ENCODE measurements at regions not wholly inside any gene's neighbourhood (a gene's known extent, or its start where the extent isn't known, plus 50 kb on each side); places are given as distances from the start of the nearest gene placed in this dataset.
A peak's percentile ranks its signal among the peaks of the same experiment; 100 is the strongest.
"Not testable (repeated sequence)": the region's sequence is repeated elsewhere in the genome, so short reads cannot be mapped to it uniquely, and the experiment has no call there.

GRCh38 chr5:116992681-116993080, 418.1 kb upstream of the SEMA6A start:
- no peak for DNase-seq

DNA sequence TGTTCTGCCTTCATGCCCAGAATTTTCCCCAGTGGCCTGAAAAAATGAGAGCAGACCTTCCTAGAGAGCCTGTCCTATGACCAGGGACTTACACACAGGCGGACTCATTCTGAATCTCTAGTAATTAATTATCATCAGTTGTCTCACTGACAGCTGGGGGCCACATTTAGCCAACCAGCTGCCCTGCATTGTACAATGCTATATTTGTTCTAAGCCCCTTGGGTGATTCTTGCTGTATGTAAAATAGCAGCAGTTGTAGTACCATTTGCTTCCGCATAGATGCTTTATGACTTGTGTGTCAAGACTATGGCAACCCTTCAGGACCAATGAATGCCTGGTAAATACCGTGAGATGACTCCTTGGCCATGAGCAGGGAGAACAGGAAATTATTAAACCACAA, 415.4 kb upstream of the SEMA6A start:
- no peak for DNase-seq

GRCh38 chr5:116982035-116982434, 407.4 kb upstream of the SEMA6A start:
- DNase-seq: no peak

GRCh38 chr5:116980581-116980980, 406.0 kb upstream of the SEMA6A start:
- no peak for DNase-seq

DNA sequence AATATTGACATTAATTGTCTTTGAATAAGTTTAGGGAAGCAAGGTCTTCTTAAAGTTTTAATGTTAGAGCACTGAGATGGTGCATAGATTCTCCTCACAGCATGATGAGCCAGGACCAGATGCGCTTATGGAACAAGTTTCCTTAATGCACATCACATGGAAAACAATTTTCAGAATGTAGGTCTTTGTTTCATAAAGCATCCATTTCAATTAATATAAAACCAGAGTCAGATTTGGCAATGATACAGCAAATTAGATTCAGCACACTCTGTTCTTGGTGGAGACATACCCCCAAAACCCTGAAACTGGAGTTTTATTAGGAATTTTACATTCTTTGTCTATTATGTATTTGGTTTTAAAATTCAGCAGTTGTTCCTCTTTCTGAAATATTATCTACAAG, 402.1 kb upstream of the SEMA6A start:
- no peak for DNase-seq

GRCh38 chr5:116971131-116971530, 396.5 kb upstream of the SEMA6A start:
- DNase-seq: no peak

DNA sequence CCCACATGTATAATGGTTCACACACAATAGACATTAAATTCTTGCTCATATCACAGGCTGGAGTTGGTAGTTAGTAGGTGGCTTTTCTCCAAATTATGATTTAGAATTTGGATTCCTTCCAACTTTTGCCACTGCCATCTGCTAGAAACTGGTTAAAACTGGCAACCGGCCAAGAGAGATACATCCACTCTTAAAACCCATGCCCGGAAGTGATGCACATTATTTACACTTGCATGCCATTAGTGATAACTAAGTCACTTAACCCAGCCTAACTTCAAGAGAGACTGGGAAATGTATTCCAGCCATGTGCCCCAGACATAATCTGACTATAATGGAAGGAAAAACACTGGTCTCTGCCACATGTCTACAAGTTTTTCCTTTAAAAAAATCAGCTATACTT, 395.7 kb upstream of the SEMA6A start:
- DNase-seq: no peak

DNA sequence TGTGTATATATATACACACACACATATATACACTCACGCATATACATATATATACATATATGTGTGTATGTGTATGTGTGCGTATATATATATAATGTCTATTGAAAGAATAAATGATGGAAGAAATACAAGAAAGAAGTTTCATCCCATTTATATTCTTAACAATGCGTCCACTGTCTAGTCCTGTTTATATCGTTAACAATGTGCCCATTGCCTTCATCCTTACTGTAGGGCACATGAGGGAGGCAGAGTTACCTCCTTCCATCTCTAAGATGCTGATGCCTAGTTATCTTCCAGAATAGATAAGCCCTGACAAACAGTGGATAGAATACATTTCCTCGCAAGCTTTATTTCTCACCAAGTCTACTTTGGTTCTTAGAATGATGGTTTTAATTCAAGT, 389.8 kb upstream of the SEMA6A start:
- DNase-seq: no peak

DNA sequence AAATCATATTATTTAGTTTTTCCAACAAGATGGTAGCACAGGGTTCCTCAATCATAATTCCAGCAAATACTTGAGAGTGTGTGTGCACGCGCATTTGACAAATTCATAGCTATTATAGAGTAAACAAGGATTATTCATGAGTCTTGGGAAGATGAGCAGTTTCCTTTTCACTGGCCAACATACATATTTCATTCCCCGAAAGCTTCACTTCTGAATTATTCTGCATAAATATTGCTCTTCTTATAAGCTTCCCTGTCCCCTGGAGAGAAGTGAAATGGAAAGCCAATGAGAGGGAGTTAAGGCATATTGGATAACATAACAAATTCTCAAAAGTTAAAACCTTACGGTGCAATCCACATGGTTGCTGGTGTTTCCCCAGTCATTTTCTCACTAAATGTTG, 386.4 kb upstream of the SEMA6A start:
- DNase-seq: no peak

- no peak for DNase-seq
Measured at GRCh38 chr5:116959843-116960242, 385.2 kb upstream of the SEMA6A start.

- no peak for DNase-seq
Measured at GRCh38 chr5:116953251-116953930, 378.8 kb upstream of the SEMA6A start.

- DNase-seq: no peak
Measured at GRCh38 chr5:116951219-116951618, 376.6 kb upstream of the SEMA6A start.

- peak; percentile 25 for DNase-seq
Measured at GRCh38 chr5:116947691-116948528, 373.3 kb upstream of the SEMA6A start.

- DNase-seq: not testable (repeated sequence)
Measured at GRCh38 chr5:116945613-116946382, 371.2 kb upstream of the SEMA6A start.

DNA sequence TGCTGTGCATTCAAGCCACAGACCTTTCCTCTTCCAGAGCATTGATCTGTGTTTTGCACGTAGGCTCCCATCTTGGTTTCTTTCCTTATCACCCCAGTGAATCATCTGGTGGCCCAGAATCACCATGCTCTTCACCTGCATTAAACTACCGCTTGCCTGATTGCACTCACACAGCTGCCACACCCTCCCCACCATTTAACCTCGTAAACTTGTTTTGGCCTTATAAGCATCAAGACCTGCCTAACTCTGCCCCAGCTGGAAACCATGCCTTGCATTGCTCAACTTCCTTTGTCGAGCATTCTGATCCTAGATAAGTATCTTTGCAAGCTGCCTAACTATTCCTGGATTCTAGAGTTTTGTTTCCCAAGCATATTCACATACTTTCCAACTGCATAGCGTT, 369.6 kb upstream of the SEMA6A start:
- no peak for DNase-seq

GRCh38 chr5:116942622-116943021, 368.0 kb upstream of the SEMA6A start:
- DNase-seq: no peak

- DNase-seq: no peak
Measured at GRCh38 chr5:116939641-116940040, 365.0 kb upstream of the SEMA6A start.

- DNase-seq: no peak
Measured at GRCh38 chr5:116938488-116938887, 363.9 kb upstream of the SEMA6A start.

DNA sequence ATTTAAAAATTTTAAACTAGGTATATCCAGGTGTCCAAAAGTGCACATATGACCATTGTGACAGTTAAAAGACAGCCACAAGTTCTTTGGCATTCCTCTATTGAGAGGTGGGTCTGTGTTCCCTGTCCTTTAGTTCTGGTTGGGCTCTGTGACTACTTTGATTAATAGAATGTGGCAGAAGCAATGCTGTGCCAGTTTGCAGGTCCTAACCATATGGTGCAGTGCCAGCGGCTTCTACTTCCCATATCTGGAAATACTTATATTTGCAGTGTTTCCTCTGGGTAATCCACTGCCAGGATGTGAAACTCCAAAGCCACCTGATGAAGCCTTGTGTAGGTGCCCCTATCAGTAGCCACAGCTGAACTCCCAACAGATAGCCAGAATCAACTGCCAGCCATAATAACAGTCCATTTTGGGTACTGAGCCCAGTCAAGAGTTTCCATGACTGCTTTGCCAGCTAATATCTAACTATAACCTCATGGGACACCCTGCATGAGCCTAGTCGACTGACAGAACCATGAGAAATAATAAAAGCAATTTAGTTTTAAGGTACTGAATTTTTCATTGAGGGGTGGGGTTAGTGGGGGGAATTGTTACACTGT, 361.0 kb upstream of the SEMA6A start:
- no peak for DNase-seq

DNA sequence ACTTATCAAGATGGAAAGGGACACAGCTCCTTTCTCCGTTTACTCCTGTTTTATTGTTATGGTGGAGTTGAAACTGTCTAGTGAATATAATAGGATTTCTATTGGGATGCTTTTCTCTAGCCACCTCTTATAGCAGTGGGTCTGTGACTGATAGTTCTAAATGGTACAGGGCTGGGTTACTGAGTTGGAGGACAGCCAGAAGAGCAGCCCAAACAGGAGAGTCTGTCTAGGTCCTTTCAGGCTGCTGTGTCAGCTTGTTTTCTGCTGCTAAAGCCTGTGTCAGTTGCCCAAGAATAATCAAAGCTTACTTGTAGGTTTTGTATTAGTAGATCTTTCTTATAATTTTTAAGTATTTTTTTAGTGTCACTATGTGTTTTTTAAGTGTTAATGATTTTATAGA, 356.0 kb upstream of the SEMA6A start:
- DNase-seq: no peak

GRCh38 chr5:116923344-116923743, 348.7 kb upstream of the SEMA6A start:
- no peak for DNase-seq

DNA sequence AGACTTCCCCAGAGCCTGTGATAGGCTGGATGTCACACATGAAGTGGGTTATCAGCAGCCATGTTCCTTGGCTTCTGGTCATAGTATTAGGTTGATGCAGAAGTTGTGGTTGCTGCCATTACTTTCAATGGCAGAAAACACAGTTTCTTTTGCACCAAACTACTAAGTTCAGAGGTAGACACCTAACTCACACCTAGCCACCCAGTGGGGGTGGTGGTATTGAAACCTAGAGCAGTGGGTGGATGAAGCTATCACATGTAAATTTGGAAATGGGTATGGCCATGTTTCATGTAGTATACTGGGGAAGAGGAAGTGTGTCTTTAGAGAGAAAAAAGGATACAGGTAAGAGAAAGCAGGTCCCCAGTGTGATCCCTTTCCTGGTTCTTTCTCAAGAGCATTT, 347.9 kb upstream of the SEMA6A start:
- DNase-seq: no peak

- DNase-seq: no peak
Measured at GRCh38 chr5:116914869-116915504, 340.4 kb upstream of the SEMA6A start.
